ENCODE measurements at regions not wholly inside any gene's neighbourhood (a gene's known extent, or its start where the extent isn't known, plus 50 kb on each side); places are given as distances from the start of the nearest gene placed in this dataset.

DNA sequence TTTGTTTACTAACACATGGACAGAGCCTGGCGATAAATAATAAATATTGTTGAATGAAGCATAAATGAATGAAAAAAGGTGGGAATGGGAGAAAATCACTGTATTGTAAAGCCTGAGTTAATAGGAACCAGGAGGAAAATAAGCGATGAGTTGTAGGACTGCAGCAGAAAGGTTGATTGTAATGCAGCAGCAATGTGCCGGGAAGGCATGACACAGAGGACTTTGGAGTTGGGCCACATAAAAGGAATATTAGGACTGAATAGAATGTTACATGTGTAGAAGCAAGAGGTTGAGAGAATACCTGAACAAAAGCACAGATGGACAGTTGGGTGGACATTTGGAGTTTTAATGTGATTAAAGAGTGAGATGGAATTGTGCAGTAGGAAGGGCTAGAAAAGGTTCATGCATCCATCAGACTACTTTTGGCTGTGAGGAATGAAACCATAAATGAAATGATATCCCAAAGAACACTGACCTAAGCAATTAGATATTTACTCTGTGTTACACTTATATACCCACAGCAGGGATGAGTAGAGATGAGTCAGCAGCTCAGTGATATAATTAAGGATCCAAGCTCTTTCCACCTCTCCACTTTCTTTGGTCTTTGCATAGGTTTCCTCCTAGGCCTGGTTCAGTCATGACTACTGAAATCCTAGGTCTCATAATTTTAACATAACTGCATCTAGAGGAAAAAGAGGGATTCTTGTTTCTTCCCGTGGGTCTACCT, 55.4 kb downstream of the CCER1 start:
- no peak for DNase-seq

DNA sequence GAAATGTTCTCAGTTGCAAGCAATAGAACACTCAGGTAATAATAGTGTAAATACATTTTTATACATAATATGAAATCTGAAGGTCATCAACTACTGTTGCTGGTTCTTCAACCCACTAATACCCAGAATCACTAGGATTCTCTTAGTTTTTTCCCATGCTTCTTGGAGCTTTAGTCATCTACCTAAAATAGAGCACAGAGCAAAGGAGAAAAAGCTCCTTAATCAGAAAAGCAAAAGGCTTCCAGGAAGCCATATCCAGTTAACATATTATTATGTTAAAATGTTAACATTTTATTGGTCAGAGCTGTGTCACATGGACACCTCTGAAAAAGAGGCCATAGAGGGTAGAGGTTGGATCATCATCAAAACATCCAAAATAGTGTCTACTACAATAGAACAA, 57.0 kb downstream of the CCER1 start:
- no peak for DNase-seq

DNA sequence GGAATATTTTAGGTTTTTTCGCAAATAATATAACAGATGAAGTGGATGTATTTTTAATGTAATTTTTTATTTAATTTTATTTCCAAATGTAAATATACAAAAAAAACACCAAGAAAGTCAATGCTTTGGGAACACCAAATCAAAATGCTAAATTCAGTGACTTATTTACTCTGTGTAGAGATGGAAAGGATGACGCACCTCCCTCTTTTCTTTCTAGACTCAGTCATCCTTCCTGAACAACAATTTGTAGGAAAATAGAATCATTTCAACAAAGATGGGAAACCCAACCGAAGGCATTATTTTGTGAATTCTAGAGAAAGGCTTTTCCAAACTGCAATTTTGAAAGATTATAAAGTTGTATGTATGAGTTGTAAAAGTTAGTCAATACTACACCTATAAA, 57.7 kb downstream of the CCER1 start:
- DNase-seq = no peak

DNA sequence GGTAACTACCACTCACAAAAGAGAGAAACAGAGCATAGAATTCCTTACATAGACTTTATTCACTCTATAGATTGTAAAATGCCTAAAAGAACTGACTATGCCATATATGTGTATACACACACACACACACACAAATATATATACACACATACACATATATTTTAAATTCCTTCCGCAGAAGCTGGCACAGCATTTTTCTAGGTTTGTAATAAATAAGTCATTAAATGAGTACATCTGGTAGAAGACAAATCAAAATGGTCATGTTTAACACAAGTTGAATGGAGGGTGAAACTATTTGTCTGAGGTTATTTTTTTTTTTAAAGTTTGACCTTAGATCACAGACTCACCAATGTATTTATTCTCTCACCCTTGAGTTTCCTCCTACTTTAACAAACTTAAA, 58.2 kb downstream of the CCER1 start:
- DNase-seq = no peak

DNA sequence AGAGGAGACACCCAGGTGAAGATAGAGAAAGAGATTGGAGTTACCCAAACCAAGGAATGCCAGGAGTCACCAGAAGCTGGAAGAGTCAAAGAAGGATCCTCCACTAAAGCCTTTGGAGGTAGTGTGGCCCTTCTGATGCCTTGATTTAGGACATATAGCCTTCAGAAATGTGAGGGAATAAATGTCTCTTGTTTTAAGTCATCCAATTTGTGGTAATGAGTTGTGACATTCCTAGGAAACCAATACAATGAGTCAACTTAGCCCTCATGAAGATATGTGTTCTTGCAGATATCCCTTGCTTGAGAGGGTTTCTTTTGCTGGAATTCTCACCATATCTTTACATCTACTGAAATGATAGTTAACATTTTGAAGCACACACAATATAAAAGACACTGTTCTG, 58.8 kb downstream of the CCER1 start:
- DNase-seq = no peak

DNA sequence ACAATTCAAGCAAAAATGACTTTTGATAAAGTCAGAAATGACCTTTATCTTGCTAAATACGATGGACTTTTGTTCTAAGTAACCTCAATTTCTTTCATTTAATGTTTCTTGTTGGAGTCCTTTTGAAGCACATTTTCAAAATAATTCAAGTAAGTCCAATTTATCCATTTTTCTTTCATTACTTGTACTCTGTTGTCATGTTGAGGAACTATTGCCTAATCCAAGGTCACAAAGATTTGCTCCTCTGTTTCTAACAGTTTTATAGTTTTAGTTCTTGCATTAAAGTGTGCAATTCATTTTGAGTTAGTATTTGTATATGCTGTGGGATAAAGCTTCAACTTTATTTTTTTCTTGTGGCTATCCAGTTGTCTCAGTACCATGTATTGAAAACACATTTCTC, 66.7 kb downstream of the CCER1 start:
- no peak for DNase-seq

DNA sequence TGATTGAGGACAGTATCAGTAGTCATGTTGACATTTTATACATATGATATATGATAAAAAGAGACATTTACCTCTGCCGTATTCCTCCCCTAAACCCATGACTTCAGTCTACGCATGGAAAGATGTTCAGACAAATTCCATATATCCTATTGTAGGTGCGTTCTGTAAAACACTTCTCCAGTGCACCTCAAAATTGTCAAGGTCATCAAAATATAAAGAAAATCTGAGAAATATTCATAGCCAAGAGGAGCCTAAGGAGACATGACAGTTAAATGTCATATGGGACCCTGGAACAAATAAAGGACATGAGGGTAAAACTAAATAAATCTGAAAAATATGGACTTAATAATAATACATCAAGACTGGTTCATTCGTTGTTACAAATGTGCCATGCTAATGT, 71.5 kb downstream of the CCER1 start:
- no peak for DNase-seq

DNA sequence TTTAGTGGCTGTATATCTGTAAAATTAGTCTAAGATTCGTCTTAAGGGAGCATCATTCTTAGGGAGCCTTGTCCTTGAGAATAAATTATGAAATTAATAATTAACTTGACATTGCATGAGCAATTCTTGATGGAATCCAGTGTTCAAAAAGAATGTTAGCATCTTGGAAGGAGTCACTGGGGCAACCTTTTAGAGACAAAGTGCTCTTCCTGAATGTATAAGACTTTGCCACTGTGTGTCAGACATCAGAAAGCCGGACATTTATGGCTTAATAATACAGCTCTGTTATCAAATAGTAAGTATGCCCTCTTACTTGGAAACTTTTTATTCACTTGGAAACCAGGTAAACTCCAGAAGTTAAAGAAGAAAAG, 83.3 kb downstream of the CCER1 start:
- DNase-seq = no peak

DNA sequence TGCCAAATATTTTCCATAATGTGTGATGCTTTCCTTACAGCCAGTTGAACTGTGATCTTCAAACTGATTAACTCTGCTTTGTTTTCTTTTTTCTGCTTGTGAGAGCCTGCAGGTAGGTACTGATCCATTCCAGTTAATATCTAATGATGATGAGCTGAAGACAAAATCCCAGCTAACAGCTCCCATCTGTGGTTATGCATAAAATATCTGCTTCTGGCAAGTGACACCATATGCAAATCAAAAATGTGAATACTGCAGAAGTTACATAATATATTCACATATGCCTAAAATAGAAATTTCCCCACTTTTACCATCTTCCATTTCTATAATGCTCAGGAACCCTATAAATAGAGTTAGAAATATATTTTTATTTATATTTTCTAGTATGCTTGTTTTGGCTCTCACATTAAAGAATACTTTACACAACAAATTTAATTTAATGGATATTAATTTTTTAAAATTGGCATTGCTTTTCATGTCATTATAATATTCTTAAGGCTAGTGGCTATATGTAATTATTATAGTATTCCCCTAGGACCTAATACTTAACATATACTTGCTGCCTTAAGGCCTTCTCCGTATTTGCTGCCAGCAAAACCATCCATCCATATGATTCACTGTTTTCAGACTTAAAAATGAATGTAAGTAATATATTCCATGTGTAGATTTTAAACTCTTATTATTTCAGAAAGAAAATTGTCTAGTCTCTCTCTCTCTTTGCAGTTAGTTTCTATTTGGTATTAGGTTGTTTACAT, 83.8 kb downstream of the CCER1 start:
- no peak for DNase-seq

DNA sequence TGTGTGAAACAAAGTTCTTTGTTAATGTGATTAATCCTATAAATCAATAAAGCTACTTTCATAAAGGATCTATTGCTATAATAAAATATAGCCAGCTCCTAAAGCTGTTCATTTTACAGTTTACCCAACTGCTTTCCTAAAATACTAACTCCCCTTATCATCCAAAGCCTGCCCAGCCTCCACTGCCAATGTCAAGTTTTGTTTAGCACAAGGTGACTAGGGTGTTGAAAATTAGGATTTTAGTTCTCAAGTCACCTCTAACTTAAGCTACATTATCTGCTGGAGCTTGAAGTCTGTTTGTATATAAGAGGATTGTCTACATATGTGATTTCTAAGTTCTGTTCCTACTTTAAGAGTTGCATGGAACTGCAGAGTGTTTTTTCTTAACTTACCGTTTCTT, 86.3 kb downstream of the CCER1 start:
- DNase-seq = no peak

DNA sequence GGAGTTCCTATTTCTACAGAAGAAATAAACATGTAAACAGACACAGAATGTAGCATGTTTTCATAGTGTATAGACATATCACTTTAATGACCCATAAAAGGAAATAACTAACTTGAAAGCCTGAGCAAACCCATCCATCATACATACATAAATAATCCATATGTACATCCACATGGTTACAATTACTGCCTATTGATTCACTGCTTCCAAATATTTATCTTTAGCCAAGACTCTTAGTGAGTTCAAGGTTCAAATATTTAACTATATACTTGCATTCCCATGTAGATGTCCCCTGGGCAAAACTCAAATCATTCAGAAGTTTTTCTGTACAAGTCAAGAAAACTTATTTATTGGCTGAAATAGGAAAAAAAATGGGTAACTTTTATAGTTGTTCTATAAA, 95.4 kb downstream of the CCER1 start:
- DNase-seq = no peak

DNA sequence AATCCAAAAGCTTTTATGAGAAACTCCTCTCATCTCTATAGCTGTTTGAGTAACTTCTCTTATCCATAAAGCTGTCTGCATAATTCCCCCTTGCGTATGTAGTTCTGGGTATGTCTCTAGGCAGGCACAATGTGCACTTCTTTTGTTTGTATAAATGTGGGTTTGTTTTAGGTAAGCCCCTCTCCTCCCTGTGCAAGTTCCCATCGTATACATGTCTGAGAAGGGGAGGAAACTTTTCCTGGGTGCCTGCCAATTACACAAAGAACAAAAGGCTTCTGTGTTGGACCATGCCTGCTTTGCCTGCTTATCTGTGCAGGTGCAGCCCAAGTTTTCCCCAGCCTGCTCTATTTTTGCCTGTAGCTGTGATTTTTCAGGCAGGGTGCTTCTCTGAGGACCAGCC, 96.7 kb downstream of the CCER1 start:
- DNase-seq = no peak

DNA sequence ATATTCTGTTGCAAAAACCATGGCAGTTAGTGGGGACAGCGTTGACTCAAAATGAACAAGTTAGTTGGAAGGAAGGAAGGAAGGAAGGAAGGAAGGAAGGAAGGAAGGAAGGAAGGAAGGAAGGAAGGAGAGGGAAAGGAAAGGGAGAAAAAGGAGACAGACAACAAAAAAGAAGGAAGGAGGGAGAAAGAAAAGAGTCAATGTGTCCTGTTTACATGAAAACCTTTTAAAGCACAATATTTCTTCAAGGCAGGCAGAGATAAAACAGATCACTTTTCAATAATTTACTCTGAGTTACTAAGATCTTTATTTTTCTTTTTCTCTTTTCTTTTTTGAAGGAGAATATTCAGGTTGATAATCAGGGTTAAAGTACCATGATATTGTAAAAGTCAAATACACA, 99.4 kb downstream of the CCER1 start:
- DNase-seq = no peak

DNA sequence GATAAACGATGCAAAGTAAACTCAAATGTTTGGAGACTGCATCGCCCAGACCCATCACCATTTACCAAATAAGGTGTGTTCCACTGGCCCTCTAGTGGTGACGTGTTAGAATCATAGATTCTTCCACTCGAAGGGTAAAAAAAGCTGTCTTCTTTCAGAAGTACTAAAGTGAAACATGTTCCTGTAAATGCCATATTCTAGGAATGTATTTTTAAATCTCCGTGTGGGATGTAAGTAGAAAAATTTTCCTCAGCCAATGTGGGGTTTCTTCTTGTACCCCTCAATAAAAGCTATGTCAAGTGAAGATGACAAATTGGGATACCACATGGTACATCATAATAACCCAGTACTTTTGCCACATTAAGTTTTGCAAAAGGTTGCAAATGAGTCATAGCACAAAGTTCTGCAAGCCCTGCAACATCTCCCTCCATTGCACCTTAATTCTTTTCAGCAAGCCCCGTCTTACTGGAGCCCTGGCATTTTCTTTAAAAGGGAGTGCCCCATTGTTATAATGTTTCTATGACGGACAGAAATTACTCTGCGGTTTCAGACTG, 100.8 kb downstream of the CCER1 start:
- DNase-seq = no peak

DNA sequence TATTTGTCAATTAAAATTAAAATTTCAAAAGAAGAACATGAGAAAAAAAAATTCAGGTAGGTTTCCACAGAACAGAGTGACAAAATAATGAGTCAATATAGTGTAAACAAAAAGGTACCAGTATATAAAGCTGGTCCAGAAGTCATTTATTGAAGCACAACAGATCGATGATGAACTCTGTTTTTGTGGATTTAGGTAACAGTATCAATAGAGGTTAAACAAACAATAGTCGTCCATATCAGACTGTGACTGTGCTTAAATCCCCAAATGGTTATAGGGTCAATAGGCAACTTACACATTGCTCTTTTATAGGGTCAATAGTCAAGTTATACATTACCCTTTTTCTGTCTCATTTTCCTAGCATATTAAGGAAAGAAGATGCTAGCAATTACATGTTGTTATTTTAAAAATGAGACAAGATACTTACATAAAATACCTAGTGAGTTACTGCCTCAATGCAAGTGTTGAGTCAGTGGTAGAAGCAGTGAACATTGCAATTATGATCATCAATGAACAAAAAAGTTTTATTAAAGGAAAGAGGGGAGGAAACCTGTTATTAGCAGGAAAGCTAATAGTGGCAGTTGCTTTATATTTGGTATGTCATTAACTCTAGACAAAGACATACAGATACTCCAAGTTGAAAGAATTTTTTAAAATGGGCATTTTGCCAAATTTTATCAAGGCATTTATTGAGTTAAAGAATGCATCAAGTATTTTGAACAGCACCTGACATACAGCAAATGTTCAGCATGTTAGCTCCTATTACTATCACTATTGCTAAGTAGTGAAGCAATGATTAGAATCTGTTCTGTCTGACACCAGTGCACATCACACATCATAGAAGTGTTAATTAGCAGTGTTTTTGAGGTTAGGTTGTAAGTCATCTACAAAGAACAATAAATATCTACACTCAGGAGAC, 102.9 kb downstream of the CCER1 start:
- no peak for DNase-seq

DNA sequence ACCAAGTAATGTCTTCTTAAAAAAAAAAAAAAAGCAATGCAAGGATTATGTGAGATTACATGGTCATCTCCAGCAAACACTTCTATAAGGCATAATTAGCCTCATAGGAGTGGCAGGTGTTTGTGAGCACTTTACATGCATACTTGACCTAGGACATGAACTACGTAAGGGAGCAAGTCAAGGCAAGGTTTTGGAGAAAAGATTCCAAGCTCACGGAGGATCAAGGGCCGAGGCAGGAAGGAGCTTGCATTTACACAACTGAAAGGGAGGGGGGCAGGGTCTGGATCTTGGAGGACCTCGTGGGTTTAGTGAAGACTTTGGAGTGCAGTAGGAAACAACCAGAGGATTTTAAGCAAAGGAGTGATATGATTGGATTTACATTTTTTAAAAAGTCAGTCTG, 112.5 kb downstream of the CCER1 start:
- no peak for DNase-seq

DNA sequence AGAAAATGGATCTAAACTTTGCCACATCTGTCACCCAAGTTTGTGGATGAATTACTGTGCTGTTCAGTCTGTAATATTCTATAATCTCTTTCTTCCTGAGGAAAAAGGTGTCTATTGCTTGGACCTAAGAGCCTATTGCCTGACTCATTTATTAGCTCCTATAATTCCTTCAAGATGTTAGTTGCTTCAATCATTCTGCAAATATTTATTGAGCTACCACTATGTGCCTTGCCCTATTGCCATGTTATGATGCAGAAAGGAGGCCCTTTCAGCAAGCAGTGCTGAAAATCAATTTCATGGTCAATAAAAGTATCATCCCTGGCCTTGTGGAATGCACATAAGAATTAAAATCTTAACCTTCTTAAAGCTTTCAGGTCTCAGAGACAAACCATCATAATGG, 113.6 kb downstream of the CCER1 start:
- no peak for DNase-seq

DNA sequence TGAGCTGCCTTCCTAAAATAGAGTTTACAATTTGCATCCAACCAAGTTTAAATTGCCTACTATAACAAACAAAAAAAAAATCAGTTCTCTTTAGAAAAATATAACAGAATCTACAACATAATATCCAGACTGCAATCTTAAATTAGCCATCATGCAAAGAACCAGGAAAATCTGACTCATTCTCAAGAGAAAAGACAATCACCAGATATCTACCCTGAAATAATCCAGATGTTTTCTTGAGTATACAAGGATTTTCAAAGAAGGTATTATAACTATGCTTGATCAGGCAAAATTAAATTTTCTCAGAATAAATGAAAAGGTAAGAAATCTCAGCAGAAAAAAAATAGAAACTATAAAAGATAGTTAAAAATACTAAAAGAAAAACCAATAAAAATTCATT, 115.6 kb downstream of the CCER1 start:
- no peak for DNase-seq

DNA sequence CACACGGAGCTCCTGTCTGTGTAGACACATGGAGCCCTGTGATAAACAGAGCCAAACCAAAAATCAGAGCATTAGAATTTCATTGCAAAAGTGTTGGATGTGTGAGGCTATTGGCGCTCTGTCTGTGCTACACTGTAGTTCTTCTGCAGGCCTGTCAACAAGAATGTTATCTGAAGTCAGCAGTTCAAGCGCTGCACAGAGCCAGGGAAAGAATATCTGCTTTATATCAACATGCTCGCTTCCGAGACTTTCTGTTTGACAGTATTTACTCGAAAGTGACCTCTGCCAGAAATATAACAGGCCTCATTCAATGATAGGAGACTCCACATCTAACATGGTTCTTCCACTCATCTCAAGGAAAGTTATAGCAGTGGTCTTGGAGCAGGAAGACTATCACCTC, 118.3 kb downstream of the CCER1 start:
- no peak for DNase-seq

DNA sequence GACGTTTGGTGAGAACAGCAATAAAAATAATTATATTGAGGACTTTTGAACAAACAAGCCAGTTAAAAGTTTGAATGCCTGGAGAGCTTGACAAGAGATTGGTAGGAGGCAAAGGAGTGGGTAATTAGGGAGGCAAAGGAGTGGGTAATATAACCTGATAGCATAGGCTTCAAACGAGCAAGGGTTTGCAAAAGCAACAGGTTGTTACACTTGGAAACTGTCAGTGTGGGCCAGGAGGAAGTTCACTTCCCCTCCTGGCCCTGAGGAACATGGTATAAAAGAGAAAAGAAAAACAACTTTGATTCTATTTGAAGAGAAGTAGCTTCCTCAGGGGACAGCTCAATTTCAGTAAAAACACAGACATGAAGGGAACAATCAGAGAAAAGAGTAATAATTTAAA, 121.7 kb downstream of the CCER1 start:
- DNase-seq = no peak

DNA sequence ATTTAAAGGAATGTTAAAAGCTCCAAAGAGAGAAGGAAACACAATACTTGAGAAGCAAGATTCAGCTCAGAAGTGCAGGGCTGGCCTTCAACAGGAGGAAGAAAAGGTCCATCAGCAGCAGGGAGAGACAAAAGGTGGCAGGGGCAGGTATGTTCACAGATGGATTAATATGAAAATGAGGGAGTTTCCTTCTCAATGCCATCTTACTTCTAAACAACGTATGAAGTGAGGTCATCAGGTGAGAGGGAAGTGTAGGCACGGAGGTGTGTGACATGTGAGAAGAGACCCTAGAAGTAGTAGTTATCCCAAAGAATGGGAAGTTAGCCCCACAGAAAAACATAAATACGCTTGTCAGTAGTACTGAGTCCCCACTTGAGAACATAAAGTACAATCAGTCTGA, 122.5 kb downstream of the CCER1 start:
- no peak for DNase-seq

DNA sequence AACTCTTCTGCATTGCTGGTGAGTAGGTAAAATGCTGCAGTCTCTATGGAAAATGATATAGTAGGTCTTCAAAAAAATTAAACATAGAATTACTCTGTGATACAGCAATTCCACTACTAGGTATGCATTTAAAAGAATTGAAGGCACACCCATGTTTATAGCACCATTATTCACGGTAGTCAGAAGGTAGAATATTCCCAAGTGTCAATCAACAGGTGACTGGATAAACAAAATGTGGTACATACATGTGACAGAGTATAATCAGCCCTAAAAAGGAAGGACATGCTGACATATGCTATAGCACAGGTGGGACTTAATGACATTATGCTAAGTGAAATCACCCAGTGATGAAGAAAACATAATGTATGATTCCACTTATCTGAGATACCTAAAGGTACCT, 123.3 kb downstream of the CCER1 start:
- DNase-seq = no peak

DNA sequence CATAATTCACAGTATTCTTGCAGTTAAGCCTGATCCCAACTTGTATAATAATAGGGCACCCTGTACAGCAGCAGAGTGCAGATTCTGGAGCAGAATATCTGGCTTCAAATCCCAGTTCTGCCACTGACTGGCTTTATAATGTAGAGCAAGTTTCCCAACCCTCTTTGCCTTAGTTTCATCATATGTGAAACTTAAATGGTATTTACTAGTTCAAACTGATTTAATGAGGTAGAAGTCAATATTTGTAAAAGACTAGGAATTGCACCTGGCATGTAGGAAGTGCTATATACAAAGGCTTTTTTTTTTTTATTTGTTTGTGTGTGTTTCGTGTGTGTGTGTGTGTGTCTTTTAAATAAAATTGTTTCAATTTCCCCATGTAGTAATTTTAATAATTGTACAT, 125.9 kb downstream of the CCER1 start:
- no peak for DNase-seq

DNA sequence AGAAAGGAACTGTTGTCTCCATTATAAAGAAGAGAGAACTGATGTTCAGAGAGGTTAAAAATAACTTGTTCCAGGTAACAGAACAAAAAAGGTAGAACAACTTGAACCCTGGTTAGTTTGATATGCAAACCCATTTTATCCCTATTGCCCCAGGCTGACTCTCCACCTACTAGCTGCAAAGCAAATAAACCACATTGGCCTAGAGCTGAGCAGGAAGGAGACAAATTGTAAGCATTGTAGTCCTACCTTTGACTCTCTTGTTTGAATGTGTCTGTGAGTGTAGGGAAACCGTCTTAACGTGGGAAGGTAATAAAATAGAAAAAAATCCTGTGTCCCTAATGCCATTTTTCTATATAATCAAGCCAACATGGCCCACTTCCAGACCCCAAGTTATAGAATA, 126.4 kb downstream of the CCER1 start:
- DNase-seq = no peak

Measured in activated T-cell treated with anti-CD3 and anti-CD28 coated beads, Interleukin-2, amount 50 U/mL, for 1 hour (primary cell).